Spleen (tissue), 11 donors: ENCODE measurements at regions not wholly inside any gene's neighbourhood (a gene's known extent, or its start where the extent isn't known, plus 50 kb on each side); places are given as distances from the start of the nearest gene placed in this dataset.
A peak's percentile ranks its signal among the peaks of the same experiment; 100 is the strongest.

Experiments used
- DNase-seq: peaks from one replicate; pipeline ENCODE4 v3.0.0-alpha.2; 2020
- H3K27ac ChIP-seq, 8 donors: fragments of 200-600 bp; sonication (generic) in 7 of 8; 1 replicate in 4 of 8; 2 replicates in 4 of 8; pipeline versions ENCODE4 v1.5.0 to v1.8.0; 2016 to 2021; ENCODE audit warnings: inconsistent platforms in 4 of 8, mild to moderate bottlenecking in 4 of 8, moderate library complexity in 1 of 8
- H3K27me3 ChIP-seq, 7 donors: fragments of 200-600 bp; sonication (generic) in 6 of 7; replicated peaks in 1 of 7; 1 replicate in 4 of 7; 2 replicates in 3 of 7; pipeline versions ENCODE4 v1.5.0 to v1.8.0; 2016 to 2021; ENCODE audit warnings: inconsistent platforms in 3 of 7, mild to moderate bottlenecking in 1 of 7
- H3K36me3 ChIP-seq, 6 donors: fragments of 200-600 bp; sonication (generic) in 5 of 6; 1 replicate in 4 of 6; 2 replicates in 2 of 6; pipeline versions ENCODE4 v1.5.0 to v1.8.0; 2016 to 2021; ENCODE audit warnings: inconsistent platforms in 2 of 6
- H3K4me1 ChIP-seq, 6 donors: fragments of 200-600 bp; sonication (generic) in 5 of 6; 1 replicate in 3 of 6; 2 replicates in 3 of 6; pipeline versions ENCODE4 v1.5.0 to v1.8.0; 2016 to 2021; ENCODE audit warnings: inconsistent platforms in 3 of 6
- H3K4me3 ChIP-seq, 8 donors: fragments of 200-600 bp; sonication (generic) in 7 of 8; 1 replicate in 4 of 8; 2 replicates in 4 of 8; pipeline versions ENCODE4 v1.5.0 to v1.8.0; 2016 to 2021; ENCODE audit warnings: inconsistent platforms in 4 of 8, mild to moderate bottlenecking in 4 of 8, moderate library complexity in 2 of 8
- H3K9me3 ChIP-seq, 8 donors: fragments of 200-600 bp; sonication (generic) in 7 of 8; 1 replicate in 4 of 8; 2 replicates in 4 of 8; pipeline versions ENCODE4 v1.5.0 to v1.8.0; 2016 to 2021; ENCODE audit warnings: inconsistent platforms in 4 of 8
- POLR2A ChIP-seq, 3 donors: fragments of 450-650 bp; IDR thresholded peaks; one replicate each; pipeline ENCODE4 v1.5.1; 2017; ENCODE audit warnings: antibody characterized with exemption in 3 of 3, mild to moderate bottlenecking in 1 of 3
- POLR2AphosphoS5 ChIP-seq, 3 donors: sonication (generic); formaldehyde crosslinking; IDR thresholded peaks; one replicate each; pipeline ENCODE4 v1.5.1; 2017; ENCODE audit warnings: antibody characterized with exemption in 3 of 3
- WGBS, 5 donors: extraction: QIAGEN DNeasy Blood & Tissue Kit in 3 of 5; methylation state at CpG; one replicate each; pipeline versions ENCODE4 v1.1.5 to v1.1.7; 2013 to 2018; 5-methylcytosine and 5-hydroxymethylcytosine counted together
- intact Hi-C: fragments of 100-400 bp; cut with DNase I; formaldehyde crosslinking; loops from one replicate; pipeline ENCODE4 v1.15.0; 2023; ENCODE audit warnings: low total_unique reads
- TF ChIP-seq, protein P1 (sequence below), 11 experiments: fragments of 200-600 bp in 7 of 11; fragments of 450-650 bp in 4 of 11; sonication (generic) in 4 of 11; IDR thresholded peaks in 8 of 11; conservative IDR thresholded peaks in 3 of 11; 1 replicate in 7 of 11; 2 replicates in 4 of 11; pipeline versions ENCODE4 v1.4.0 to v1.8.0; 2016 to 2021; ENCODE audit warnings: antibody characterized with exemption in 11 of 11, inconsistent platforms in 4 of 11, mild to moderate bottlenecking in 1 of 11
- donor health status: healthy with polysubstance abuse.
- donor health status: DM: no; HTN: no; CAD: no; lungs with moderate emphysema.
- donor health status: DM: no; HTN: no; CAD: no.
- donor health status: Bipolar disorder and iron deficiency.
- donor health status: healthy.
- donor health status: DM: no; HTN: no; CAD: no.
- donor health status: DM: yes; HTN: yes; CAD: no.

DNA sequence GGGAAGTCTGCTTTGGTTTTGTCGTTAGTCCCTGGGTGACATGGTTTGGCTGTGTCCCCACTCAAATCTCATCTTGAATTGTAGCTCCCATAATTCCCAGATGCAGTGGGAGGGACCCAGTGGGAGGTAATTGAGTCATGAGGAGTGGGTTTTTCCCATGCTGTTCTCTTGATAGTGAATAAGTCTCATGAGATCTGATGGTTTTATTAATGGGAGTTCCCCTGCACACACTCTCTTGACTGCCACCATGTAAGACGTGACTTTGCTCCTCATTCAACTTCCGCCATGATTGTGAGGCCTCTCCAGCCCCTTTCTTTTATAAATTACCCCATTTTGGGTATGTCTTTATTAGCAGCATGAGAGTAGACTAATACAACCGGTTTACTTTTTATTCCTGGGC lies 405.8 kb upstream of the ID2 start:
- no peaks in the 10 kb centered on the region for H3K27me3 ChIP-seq
- H3K9me3 ChIP-seq = peaks cover 0 to 9% (median 0%) of the 10 kb centered on the region in 8 donors
- no peak overlapping the region for H3K27ac ChIP-seq
- peaks cover 0 to 14% (median 0%) of the 10 kb centered on the region in 6 donors for H3K4me1 ChIP-seq
- WGBS, 5 donors = 87 to 95% (median 94%) methylated on average over 4 of the region's 4 CpGs
- no peak overlapping the region for H3K4me3 ChIP-seq
- intact Hi-C loops = no loop called here
- no peaks in the 10 kb centered on the region for H3K36me3 ChIP-seq
- TF ChIP-seq, protein P1, sequence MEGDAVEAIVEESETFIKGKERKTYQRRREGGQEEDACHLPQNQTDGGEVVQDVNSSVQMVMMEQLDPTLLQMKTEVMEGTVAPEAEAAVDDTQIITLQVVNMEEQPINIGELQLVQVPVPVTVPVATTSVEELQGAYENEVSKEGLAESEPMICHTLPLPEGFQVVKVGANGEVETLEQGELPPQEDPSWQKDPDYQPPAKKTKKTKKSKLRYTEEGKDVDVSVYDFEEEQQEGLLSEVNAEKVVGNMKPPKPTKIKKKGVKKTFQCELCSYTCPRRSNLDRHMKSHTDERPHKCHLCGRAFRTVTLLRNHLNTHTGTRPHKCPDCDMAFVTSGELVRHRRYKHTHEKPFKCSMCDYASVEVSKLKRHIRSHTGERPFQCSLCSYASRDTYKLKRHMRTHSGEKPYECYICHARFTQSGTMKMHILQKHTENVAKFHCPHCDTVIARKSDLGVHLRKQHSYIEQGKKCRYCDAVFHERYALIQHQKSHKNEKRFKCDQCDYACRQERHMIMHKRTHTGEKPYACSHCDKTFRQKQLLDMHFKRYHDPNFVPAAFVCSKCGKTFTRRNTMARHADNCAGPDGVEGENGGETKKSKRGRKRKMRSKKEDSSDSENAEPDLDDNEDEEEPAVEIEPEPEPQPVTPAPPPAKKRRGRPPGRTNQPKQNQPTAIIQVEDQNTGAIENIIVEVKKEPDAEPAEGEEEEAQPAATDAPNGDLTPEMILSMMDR (IDR thresholded peaks at IDR 0.05 in 8 of 11, conservative IDR thresholded peaks at IDR 0.05 in 3 of 11) = no peak
- TF ChIP-seq POLR2A (IDR thresholded peaks at IDR 0.05) (no peak), POLR2AphosphoS5 (IDR thresholded peaks at IDR 0.05) (no peak)
- no peak for DNase-seq

DNA sequence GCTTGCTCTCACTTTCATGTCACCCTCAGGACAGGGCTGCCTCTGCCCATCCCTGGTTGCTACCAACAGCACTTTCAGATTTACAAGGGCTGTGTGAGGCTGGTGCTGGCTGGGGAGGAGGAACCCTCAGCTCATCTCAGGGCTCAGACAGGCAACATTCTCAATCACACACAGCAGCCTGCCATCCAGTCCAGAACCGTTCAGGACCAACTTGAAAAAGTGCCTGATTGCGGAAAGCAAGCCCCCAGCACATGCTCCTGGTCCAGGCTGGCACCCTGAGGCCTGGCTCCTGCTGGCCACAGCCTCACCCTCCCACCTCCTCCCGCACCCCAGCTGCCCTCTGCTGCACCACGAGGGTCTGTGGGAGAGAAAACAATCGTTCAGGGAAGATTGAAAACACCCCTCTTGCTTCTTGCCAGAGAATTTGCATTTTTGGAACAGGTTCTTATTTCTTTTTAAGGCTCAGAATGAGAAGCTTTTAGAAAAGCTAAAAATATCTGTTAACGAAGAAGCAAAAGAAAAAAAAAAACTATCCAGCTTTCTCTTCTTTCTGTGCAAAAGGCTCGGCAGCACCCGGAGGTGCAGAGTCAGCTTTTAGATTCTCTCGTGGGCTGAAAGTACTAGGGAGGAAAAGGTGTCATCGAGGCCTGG lies 403.8 kb upstream of the ID2 start:
- no peak for DNase-seq
- no peak overlapping the region for H3K4me3 ChIP-seq
- WGBS, 5 donors = 59 to 71% (median 66%) methylated on average over 10 of the region's 10 CpGs
- intact Hi-C loops = no loop called here
- TF ChIP-seq POLR2A (IDR thresholded peaks at IDR 0.05) (no peak), POLR2AphosphoS5 (IDR thresholded peaks at IDR 0.05) (no peak)
- TF ChIP-seq, protein P1 (IDR thresholded peaks at IDR 0.05 in 8 of 11, conservative IDR thresholded peaks at IDR 0.05 in 3 of 11) = no peak
- H3K9me3 ChIP-seq = peaks cover 0 to 9% (median 0%) of the 10 kb centered on the region in 8 donors
- no peaks in the 10 kb centered on the region for H3K36me3 ChIP-seq
- peak overlapping the region in 1 of 8 donors; percentile 9 for H3K27ac ChIP-seq
- H3K4me1 ChIP-seq = peaks cover 0 to 18% (median 0%) of the 10 kb centered on the region in 6 donors
- no peaks in the 10 kb centered on the region for H3K27me3 ChIP-seq

DNA sequence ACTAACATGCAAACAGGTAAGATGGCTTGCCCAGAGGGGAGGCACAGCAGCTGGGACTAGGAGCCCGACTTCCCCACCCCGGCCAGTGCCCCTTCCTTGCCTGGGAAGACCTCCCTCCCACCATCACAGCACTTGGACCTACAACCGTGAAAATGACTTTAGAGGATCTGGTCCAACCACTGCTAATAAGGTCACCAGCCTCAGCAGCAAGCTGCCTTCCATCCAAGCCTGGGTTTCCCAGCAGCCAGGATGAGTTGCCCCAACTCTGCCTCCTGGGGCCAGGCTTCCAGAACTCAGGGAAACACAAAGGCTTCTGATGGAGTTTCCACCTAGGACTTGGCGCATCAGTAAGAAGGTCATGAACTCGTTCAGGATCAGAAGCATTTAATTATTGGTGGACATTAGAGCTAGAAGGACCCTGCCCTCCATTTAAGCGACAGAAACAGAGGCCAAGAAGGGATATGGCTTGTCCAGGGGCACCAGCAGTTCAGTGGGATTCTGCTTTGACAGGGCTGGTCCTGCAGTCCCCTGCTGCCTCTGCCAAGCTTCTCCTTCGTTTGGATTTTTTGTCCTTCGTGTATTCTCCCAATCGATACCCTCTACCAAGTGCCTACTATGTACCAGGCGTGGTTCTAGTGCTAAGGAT lies 403.0 kb upstream of the ID2 start:
- TF ChIP-seq, protein P1 (IDR thresholded peaks at IDR 0.05 in 8 of 11, conservative IDR thresholded peaks at IDR 0.05 in 3 of 11) = no peak
- no peak for TF ChIP-seq POLR2A (IDR thresholded peaks at IDR 0.05)
- no peak for TF ChIP-seq POLR2AphosphoS5 (IDR thresholded peaks at IDR 0.05)
- intact Hi-C loops = no loop called here

DNA sequence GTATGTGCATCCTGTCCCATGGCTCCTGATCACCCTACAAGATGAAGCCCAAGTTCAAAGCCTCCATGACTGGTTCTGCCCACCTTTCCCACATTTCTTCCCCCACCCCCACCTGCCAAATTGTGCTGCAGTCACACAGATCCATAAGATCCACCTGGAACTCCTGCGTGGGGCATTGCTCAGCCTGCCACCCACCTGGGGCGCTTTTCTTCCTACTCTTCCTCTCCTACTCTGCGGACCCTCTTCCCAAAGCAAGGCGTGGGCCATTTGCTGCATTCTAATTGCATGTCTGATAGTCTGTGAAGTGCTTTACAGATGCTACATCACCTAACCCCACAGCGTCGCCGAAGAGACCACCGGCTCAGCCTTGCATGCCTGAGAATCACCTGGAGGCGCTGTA lies 402.4 kb upstream of the ID2 start:
- no peaks in the 10 kb centered on the region for H3K36me3 ChIP-seq
- H3K4me3 ChIP-seq = no peak overlapping the region
- H3K9me3 ChIP-seq = peaks cover 0 to 9% (median 0%) of the 10 kb centered on the region in 8 donors
- H3K27me3 ChIP-seq = no peaks in the 10 kb centered on the region
- DNase-seq = no peak
- peaks cover 0 to 18% (median 0%) of the 10 kb centered on the region in 6 donors for H3K4me1 ChIP-seq
- TF ChIP-seq POLR2A (IDR thresholded peaks at IDR 0.05) (no peak), POLR2AphosphoS5 (IDR thresholded peaks at IDR 0.05) (no peak)
- TF ChIP-seq, protein P1 (IDR thresholded peaks at IDR 0.05 in 8 of 11, conservative IDR thresholded peaks at IDR 0.05 in 3 of 11) = no peak
- intact Hi-C loops = no loop called here
- no peak overlapping the region for H3K27ac ChIP-seq
- WGBS, 5 donors = 90 to 100% (median 98%) methylated on average over 9 of the region's 9 CpGs

More for the DNA sequence above, 403.0 kb upstream of the ID2 start:
- H3K27me3 ChIP-seq = no peaks in the 10 kb centered on the region
- no peaks in the 10 kb centered on the region for H3K36me3 ChIP-seq
- peaks cover 0 to 9% (median 0%) of the 10 kb centered on the region in 8 donors for H3K9me3 ChIP-seq
- DNase-seq = no peak
- no peak overlapping the region for H3K27ac ChIP-seq
- H3K4me1 ChIP-seq = peaks cover 0 to 18% (median 0%) of the 10 kb centered on the region in 6 donors
- 88 to 95% (median 92%) methylated on average over 10 of the region's 10 CpGs for WGBS, 5 donors
- H3K4me3 ChIP-seq = no peak overlapping the region
